ENCODE measurements at regions not wholly inside any gene's neighbourhood (a gene's known extent, or its start where the extent isn't known, plus 50 kb on each side); places are given as distances from the start of the nearest gene placed in this dataset.

GRCh38 chr1:221104596-221104995 lies 225.4 kb downstream of the HLX start:
- H3K36me3 ChIP-seq (ENCODE audit: insufficient read depth, low read length), result no peaks in the 10 kb centered on the region
- H3K9ac ChIP-seq (ENCODE audit: low read length), result no peak overlapping the region
- no peaks in the 10 kb centered on the region for H3F3A ChIP-seq (ENCODE audit: insufficient read depth, low read length, poor library complexity, severe bottlenecking)
- no peaks in the 10 kb centered on the region for H3K9me3 ChIP-seq (ENCODE audit: low read length)
- TF ChIP-seq EP300 (conservative IDR thresholded peaks at IDR 0.05; ENCODE audit: poor library complexity, severe bottlenecking) (no peak), EZH2 (IDR thresholded peaks at IDR 0.05; ENCODE audit: borderline replicate concordance, insufficient read depth, low read length, poor library complexity, severe bottlenecking) (no peak), SMC3 (conservative IDR thresholded peaks at IDR 0.05; ENCODE audit: poor library complexity) (no peak), MXI1 (conservative IDR thresholded peaks at IDR 0.05; ENCODE audit: poor library complexity, severe bottlenecking) (no peak), POLR2AphosphoS5 (IDR thresholded peaks at IDR 0.05) (no peak), RAD21 (conservative IDR thresholded peaks at IDR 0.05) (no peak), TAF1 (IDR thresholded peaks at IDR 0.05; ENCODE audit: low read depth) (no peak)
- no peak overlapping the region for H3K27ac ChIP-seq (ENCODE audit: low read length)
- H4K20me1 ChIP-seq (ENCODE audit: insufficient read depth), result no peaks in the 10 kb centered on the region
- H3K27me3 ChIP-seq (ENCODE audit: insufficient read depth, low read depth, low read length), result no peaks in the 10 kb centered on the region
- H3K4me3 ChIP-seq (ENCODE audit: low read length), result no peak overlapping the region
- no peaks in the 10 kb centered on the region for H3K9me2 ChIP-seq (ENCODE audit: insufficient read depth, low read length)
- no peaks in the 10 kb centered on the region for H3K79me2 ChIP-seq (replicated peaks; ENCODE audit: insufficient read depth, low read length)
- H2AFZ ChIP-seq (ENCODE audit: low read depth, low read length), result no peak overlapping the region
- no peak overlapping the region for H3K4me2 ChIP-seq (ENCODE audit: low read length)

- no peaks in the 10 kb centered on the region for H3K79me2 ChIP-seq (replicated peaks; ENCODE audit: insufficient read depth, low read length)
- H3K9ac ChIP-seq (ENCODE audit: low read length), result no peak overlapping the region
- no peaks in the 10 kb centered on the region for H3K27me3 ChIP-seq (ENCODE audit: insufficient read depth, low read depth, low read length)
- H3K9me2 ChIP-seq (ENCODE audit: insufficient read depth, low read length), result no peaks in the 10 kb centered on the region
- no peaks in the 10 kb centered on the region for H3K36me3 ChIP-seq (ENCODE audit: insufficient read depth, low read length)
- H4K20me1 ChIP-seq (ENCODE audit: insufficient read depth), result no peaks in the 10 kb centered on the region
- H3K4me2 ChIP-seq (ENCODE audit: low read length), result no peak overlapping the region
- H3K4me3 ChIP-seq (ENCODE audit: low read length), result no peak overlapping the region
- no peak overlapping the region for H3K27ac ChIP-seq (ENCODE audit: low read length)
- no peaks in the 10 kb centered on the region for H3F3A ChIP-seq (ENCODE audit: insufficient read depth, low read length, poor library complexity, severe bottlenecking)
- H2AFZ ChIP-seq (ENCODE audit: low read depth, low read length), result no peak overlapping the region
- H3K9me3 ChIP-seq (ENCODE audit: low read length), result no peaks in the 10 kb centered on the region
- TF ChIP-seq REST (IDR thresholded peaks at IDR 0.05; ENCODE audit: borderline replicate concordance) (no peak), SMC3 (conservative IDR thresholded peaks at IDR 0.05; ENCODE audit: poor library complexity) (no peak), EZH2 (IDR thresholded peaks at IDR 0.05; ENCODE audit: borderline replicate concordance, insufficient read depth, low read length, poor library complexity, severe bottlenecking) (no peak), EP300 (conservative IDR thresholded peaks at IDR 0.05; ENCODE audit: poor library complexity, severe bottlenecking) (no peak), MXI1 (conservative IDR thresholded peaks at IDR 0.05; ENCODE audit: poor library complexity, severe bottlenecking) (no peak), TAF1 (IDR thresholded peaks at IDR 0.05; ENCODE audit: low read depth) (no peak), POLR2AphosphoS5 (IDR thresholded peaks at IDR 0.05) (no peak), RAD21 (conservative IDR thresholded peaks at IDR 0.05) (no peak)
- TF ChIP-seq, protein P1, sequence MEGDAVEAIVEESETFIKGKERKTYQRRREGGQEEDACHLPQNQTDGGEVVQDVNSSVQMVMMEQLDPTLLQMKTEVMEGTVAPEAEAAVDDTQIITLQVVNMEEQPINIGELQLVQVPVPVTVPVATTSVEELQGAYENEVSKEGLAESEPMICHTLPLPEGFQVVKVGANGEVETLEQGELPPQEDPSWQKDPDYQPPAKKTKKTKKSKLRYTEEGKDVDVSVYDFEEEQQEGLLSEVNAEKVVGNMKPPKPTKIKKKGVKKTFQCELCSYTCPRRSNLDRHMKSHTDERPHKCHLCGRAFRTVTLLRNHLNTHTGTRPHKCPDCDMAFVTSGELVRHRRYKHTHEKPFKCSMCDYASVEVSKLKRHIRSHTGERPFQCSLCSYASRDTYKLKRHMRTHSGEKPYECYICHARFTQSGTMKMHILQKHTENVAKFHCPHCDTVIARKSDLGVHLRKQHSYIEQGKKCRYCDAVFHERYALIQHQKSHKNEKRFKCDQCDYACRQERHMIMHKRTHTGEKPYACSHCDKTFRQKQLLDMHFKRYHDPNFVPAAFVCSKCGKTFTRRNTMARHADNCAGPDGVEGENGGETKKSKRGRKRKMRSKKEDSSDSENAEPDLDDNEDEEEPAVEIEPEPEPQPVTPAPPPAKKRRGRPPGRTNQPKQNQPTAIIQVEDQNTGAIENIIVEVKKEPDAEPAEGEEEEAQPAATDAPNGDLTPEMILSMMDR (IDR thresholded peaks at IDR 0.05; ENCODE audit: poor library complexity, severe bottlenecking), result no peak
These were observed 226.3 kb downstream of the HLX start for GRCh38 chr1:221105578-221105977.
